Testis (tissue), 2 donors: ENCODE measurements at regions not wholly inside any gene's neighbourhood (a gene's known extent, or its start where the extent isn't known, plus 50 kb on each side); places are given as distances from the start of the nearest gene placed in this dataset.

Experiments used
- CTCF ChIP-seq, 3 experiments: fragments of 450-650 bp in 2 of 3; fragments of 200-600 bp in 1 of 3; sonication (generic) in 1 of 3; IDR thresholded peaks; one replicate each; pipeline ENCODE4 v1.5.1; 2016 to 2019; ENCODE audit warnings: antibody characterized with exemption in 3 of 3, mild to moderate bottlenecking in 2 of 3, moderate library complexity in 1 of 3
- POLR2A ChIP-seq: fragments of 450-650 bp; IDR thresholded peaks from one replicate; pipeline ENCODE4 v1.6.1; 2017; ENCODE audit warnings: antibody characterized with exemption, mild to moderate bottlenecking, moderate library complexity

- TF ChIP-seq CTCF (IDR thresholded peaks at IDR 0.05): no peak
- no peak for TF ChIP-seq POLR2A
These were observed 54.8 kb upstream of the ID3 start for GRCh38 chr1:23614032-23614660.
